ENCODE measurements at regions not wholly inside any gene's neighbourhood (a gene's known extent, or its start where the extent isn't known, plus 50 kb on each side); places are given as distances from the start of the nearest gene placed in this dataset.

DNA sequence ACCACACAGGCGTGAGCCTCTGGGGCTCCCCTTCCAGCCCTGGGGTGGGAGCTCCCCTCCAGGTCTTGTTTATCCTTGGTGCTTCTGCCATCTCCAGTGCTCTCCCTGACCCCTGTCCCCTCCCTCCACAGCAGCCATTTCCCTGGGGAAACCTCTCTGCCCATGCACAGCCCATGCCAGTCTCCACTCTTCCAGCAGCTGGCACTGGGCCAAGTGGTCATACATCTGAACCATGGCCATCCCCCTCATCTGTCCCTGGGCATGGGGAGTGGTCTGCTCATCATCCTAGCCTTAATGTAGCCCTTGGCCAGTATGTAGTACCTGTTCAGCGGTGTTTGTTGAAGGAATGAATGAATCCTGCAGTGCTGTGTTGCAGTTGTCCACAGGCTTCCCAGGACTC lies 172.4 kb upstream of the ZNF32 start:
- TF ChIP-seq CTCF (IDR thresholded peaks at IDR 0.05; ENCODE audit: low read depth, low read length) = no peak
- Histone ChIP-seq H3K9me3 (ENCODE audit: severe bottlenecking) (no peaks in the 10 kb centered on the region), H3K27ac (no peak overlapping the region), H3K27me3 (ENCODE audit: insufficient read depth, low read depth, severe bottlenecking) (peaks cover 19% of the 10 kb centered on the region), H3K36me3 (no peaks in the 10 kb centered on the region), H3K4me3 (ENCODE audit: low read depth, low read length) (no peak overlapping the region)
- no peak for DNase-seq

DNA sequence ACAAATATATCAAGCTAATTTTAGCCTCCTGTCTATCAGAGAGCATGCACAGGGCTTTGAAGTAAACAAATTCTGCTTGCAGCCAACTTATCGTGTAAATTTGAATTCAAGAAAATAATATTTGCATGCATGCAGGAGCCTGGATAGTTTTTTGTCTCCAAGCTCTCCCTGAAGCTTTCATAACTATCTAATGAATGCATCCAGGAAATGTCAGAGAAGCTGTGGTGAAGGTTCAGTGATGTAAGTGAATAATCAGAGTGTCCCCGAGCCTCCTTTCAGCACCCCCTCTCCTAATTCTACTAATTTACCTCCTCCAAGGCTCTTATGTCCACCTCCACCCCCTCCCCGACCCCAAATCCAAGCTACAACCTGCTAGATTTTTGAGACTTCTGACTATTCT lies 172.0 kb upstream of the ZNF32 start:
- no peak overlapping the region for H3K27ac ChIP-seq
- H3K4me3 ChIP-seq (ENCODE audit: low read depth, low read length) = no peak overlapping the region
- H3K9me3 ChIP-seq (ENCODE audit: severe bottlenecking) = no peaks in the 10 kb centered on the region
- no peaks in the 10 kb centered on the region for H3K36me3 ChIP-seq
- no peak for DNase-seq
- no peak for TF ChIP-seq CTCF (IDR thresholded peaks at IDR 0.05; ENCODE audit: low read depth, low read length)
- H3K27me3 ChIP-seq (ENCODE audit: insufficient read depth, low read depth, severe bottlenecking) = peaks cover 19% of the 10 kb centered on the region

DNA sequence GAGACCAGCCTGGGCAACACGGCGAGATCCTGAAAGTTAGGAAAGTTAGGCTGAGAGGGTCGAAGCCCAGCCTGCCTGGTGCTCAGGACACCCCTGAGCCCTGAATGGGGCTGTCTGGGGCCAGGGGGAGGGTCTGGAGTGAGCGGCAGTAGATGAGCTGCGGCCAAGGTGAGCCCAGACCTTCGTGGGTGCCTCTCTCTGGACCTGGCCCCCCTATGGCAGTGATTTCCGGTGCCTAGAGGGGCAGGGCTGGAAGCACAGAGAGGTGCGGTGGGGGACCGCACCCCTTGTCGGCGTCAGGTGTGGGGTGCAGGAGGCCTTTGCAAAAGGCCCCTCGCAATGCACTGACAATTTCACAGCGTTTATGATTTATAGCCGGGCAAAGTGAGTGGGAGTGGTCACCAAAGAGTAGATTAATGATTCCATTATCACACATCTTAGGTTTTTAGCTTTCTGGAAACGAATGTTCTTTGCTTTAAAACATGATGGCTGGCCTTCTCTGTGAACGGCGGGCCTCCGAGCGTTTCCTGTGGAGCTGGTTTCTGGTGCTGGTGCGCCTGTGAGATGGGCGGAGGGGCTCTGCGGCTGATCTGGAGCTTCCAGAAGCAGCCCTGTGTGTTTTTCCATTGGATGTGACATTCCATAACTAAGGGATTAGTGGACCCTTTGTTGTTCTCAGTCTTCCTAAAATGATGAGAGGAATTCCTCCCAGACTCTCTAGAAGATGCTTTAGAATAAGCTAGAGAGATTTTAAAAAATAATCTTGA lies 171.0 kb upstream of the ZNF32 start:
- no peak overlapping the region for H3K4me3 ChIP-seq (ENCODE audit: low read depth, low read length)
- H3K9me3 ChIP-seq (ENCODE audit: severe bottlenecking) = no peaks in the 10 kb centered on the region
- no peak overlapping the region for H3K27ac ChIP-seq
- H3K36me3 ChIP-seq = no peaks in the 10 kb centered on the region
- no peak for TF ChIP-seq CTCF (IDR thresholded peaks at IDR 0.05; ENCODE audit: low read depth, low read length)
- DNase-seq = no peak
- peaks cover 17% of the 10 kb centered on the region for H3K27me3 ChIP-seq (ENCODE audit: insufficient read depth, low read depth, severe bottlenecking)

GRCh38 chr10:43818687-43819086 lies 170.0 kb upstream of the ZNF32 start:
- no peaks in the 10 kb centered on the region for H3K9me3 ChIP-seq (ENCODE audit: severe bottlenecking)
- DNase-seq = no peak
- no peak for TF ChIP-seq CTCF (IDR thresholded peaks at IDR 0.05; ENCODE audit: low read depth, low read length)
- H3K27ac ChIP-seq = no peak overlapping the region
- no peaks in the 10 kb centered on the region for H3K36me3 ChIP-seq
- H3K4me3 ChIP-seq (ENCODE audit: low read depth, low read length) = no peak overlapping the region
- H3K27me3 ChIP-seq (ENCODE audit: insufficient read depth, low read depth, severe bottlenecking) = peaks cover 17% of the 10 kb centered on the region

- H3K27ac ChIP-seq = no peak overlapping the region
- no peaks in the 10 kb centered on the region for H3K9me3 ChIP-seq (ENCODE audit: severe bottlenecking)
- H3K27me3 ChIP-seq (ENCODE audit: insufficient read depth, low read depth, severe bottlenecking) = peaks cover 16% of the 10 kb centered on the region
- DNase-seq = no peak
- no peaks in the 10 kb centered on the region for H3K36me3 ChIP-seq
- H3K4me3 ChIP-seq (ENCODE audit: low read depth, low read length) = no peak overlapping the region
- no peak for TF ChIP-seq CTCF (IDR thresholded peaks at IDR 0.05; ENCODE audit: low read depth, low read length)
Measured at GRCh38 chr10:43817368-43817767, 168.7 kb upstream of the ZNF32 start.

All from WERI-Rb-1 (cell line).